HL-60 (cell line): ENCODE measurements at regions not wholly inside any gene's neighbourhood (a gene's known extent, or its start where the extent isn't known, plus 50 kb on each side); places are given as distances from the start of the nearest gene placed in this dataset.

Experiments
- GABPA ChIP-seq: IDR thresholded peaks from 2 replicates; pipeline ENCODE4 v1.6.1; 2012; ENCODE audit warnings: low read depth
- POLR2AphosphoS5 ChIP-seq: IDR thresholded peaks from 2 replicates; pipeline ENCODE4 v1.6.1; 2012; ENCODE audit warnings: low read depth
- TF ChIP-seq, protein P1 (sequence below): IDR thresholded peaks from one replicate; pipeline ENCODE4 v1.5.1; 2011; ENCODE audit warnings: low read length, control low read depth, inconsistent platforms; ENCODE audit not compliant: insufficient read depth
- TF ChIP-seq, protein P2 (sequence below): IDR thresholded peaks from 2 replicates; pipeline ENCODE4 v1.6.1; 2012; ENCODE audit warnings: low read depth; ENCODE audit not compliant: insufficient replicate concordance

DNA sequence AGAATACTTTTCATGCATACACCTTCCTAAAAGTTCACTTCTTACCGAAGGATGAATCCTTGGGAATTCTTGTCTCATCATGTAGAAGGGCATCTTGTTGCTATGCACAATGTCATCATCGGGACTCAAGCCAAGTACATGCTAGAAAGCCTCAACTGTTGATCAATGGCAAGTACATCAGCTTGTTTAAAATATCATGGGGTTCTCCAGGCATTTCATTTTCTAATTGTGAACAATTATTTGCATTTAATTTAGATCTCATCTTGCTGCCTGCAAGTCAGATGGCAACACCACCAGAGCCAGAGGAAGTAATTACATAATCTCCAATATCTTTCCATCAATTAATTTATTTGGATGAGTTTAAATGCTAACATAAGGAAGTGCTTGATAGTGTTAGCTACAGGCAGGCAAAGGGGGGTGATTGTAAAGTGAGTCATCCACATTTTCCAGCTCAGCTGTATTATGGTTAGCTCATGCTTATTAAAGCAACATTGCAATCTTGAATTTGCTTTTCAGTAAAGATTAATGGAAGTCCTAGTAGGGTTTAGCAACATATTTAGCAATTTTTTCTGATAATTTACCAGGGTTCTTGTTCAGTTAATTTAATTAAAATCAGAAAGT lies 356.5 kb downstream of the CBLL2 start:
- TF ChIP-seq POLR2AphosphoS5 (no peak), GABPA (no peak)
- TF ChIP-seq, protein P1, sequence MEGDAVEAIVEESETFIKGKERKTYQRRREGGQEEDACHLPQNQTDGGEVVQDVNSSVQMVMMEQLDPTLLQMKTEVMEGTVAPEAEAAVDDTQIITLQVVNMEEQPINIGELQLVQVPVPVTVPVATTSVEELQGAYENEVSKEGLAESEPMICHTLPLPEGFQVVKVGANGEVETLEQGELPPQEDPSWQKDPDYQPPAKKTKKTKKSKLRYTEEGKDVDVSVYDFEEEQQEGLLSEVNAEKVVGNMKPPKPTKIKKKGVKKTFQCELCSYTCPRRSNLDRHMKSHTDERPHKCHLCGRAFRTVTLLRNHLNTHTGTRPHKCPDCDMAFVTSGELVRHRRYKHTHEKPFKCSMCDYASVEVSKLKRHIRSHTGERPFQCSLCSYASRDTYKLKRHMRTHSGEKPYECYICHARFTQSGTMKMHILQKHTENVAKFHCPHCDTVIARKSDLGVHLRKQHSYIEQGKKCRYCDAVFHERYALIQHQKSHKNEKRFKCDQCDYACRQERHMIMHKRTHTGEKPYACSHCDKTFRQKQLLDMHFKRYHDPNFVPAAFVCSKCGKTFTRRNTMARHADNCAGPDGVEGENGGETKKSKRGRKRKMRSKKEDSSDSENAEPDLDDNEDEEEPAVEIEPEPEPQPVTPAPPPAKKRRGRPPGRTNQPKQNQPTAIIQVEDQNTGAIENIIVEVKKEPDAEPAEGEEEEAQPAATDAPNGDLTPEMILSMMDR: no peak
- TF ChIP-seq, protein P2, sequence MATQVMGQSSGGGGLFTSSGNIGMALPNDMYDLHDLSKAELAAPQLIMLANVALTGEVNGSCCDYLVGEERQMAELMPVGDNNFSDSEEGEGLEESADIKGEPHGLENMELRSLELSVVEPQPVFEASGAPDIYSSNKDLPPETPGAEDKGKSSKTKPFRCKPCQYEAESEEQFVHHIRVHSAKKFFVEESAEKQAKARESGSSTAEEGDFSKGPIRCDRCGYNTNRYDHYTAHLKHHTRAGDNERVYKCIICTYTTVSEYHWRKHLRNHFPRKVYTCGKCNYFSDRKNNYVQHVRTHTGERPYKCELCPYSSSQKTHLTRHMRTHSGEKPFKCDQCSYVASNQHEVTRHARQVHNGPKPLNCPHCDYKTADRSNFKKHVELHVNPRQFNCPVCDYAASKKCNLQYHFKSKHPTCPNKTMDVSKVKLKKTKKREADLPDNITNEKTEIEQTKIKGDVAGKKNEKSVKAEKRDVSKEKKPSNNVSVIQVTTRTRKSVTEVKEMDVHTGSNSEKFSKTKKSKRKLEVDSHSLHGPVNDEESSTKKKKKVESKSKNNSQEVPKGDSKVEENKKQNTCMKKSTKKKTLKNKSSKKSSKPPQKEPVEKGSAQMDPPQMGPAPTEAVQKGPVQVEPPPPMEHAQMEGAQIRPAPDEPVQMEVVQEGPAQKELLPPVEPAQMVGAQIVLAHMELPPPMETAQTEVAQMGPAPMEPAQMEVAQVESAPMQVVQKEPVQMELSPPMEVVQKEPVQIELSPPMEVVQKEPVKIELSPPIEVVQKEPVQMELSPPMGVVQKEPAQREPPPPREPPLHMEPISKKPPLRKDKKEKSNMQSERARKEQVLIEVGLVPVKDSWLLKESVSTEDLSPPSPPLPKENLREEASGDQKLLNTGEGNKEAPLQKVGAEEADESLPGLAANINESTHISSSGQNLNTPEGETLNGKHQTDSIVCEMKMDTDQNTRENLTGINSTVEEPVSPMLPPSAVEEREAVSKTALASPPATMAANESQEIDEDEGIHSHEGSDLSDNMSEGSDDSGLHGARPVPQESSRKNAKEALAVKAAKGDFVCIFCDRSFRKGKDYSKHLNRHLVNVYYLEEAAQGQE: no peak
